Activated naive CD8-positive, alpha-beta T cell (primary cell): ENCODE measurements at regions not wholly inside any gene's neighbourhood (a gene's known extent, or its start where the extent isn't known, plus 50 kb on each side); places are given as distances from the start of the nearest gene placed in this dataset.

Source experiments
- H3K27ac Mint-ChIP-seq: one replicate; pipeline ENCODE4 v1.8.0; 2021; ENCODE audit warnings: mixed read lengths
- H3K27me3 Mint-ChIP-seq: one replicate; pipeline ENCODE4 v1.8.0; 2021; ENCODE audit warnings: mixed read lengths
- H3K36me3 Mint-ChIP-seq: one replicate; pipeline ENCODE4 v1.8.0; 2021; ENCODE audit warnings: mixed read lengths
- H3K4me1 Mint-ChIP-seq: one replicate; pipeline ENCODE4 v1.8.0; 2021; ENCODE audit warnings: low read depth, mixed read lengths
- H3K4me3 Mint-ChIP-seq: one replicate; pipeline ENCODE4 v1.8.0; 2021; ENCODE audit warnings: mild to moderate bottlenecking, mixed read lengths
- H3K9me3 Mint-ChIP-seq: one replicate; pipeline ENCODE4 v1.8.0; 2021; ENCODE audit warnings: low read depth, mixed read lengths

DNA sequence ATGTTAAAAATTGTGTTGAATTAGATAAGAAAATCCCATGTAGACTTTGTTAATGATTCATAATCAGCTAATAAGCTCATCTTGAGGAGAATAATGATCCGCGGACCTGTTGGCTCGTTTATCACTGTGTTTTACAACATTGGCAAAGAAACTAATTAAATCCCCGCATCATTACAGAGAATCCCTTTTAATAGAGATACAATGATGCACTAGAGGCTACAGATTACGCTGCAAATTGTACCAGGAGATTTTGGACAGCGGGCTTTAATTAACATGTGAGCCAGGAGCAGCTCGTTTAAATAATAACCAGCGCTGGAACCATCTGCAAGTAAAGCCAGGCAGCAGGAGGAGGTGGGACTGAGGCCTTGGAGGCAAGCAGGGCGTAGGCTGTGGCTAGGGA, 280.3 kb upstream of the POU3F1 start:
- Mint-ChIP-seq H3K4me1 (no peaks in the 10 kb centered on the region), H3K9me3 (no peaks in the 10 kb centered on the region), H3K27me3 (peaks cover 10% of the 10 kb centered on the region), H3K27ac (no peak overlapping the region), H3K4me3 (no peak overlapping the region), H3K36me3 (no peaks in the 10 kb centered on the region)

DNA sequence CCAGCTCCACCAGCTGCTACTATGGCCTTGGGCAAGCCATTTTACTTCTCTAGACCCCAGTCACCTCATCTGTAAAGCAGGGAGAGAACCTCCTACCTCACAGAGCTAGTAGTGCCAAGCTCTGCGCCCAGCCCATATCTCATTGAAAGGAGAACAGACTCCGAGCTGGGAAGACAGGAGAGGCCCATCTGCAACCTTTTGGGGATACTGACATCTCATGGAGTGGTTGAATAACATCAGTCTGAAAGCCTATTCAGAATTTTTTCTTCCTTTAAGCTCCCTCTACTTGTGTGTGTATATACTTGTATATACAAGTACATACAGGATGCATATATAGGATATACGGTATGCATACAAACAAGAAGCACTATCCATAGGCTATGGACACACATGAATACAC, 279.5 kb upstream of the POU3F1 start:
- no peaks in the 10 kb centered on the region for H3K9me3 Mint-ChIP-seq
- no peak overlapping the region for H3K27ac Mint-ChIP-seq
- no peaks in the 10 kb centered on the region for H3K4me1 Mint-ChIP-seq
- peaks cover 12% of the 10 kb centered on the region for H3K27me3 Mint-ChIP-seq
- no peak overlapping the region for H3K4me3 Mint-ChIP-seq
- no peaks in the 10 kb centered on the region for H3K36me3 Mint-ChIP-seq

DNA sequence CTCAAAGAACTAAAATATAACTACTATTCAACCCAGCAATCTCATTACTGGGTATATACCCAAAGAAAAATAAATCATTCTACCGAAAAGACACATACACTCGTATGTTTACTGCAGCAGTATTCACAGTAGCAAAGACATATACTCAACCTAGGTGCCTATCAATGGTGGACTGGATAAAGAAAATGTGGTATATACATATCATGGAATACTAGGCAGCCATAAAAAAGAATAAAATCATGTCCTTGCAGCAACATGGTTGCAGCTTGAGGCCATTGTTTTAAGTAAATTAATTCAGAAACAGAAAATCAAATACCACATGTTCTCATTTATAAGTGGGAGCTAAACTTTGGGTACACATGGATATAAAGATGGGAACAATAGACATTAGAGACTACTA, 266.2 kb upstream of the POU3F1 start:
- peaks cover 22% of the 10 kb centered on the region for H3K27me3 Mint-ChIP-seq
- H3K4me3 Mint-ChIP-seq: no peak overlapping the region
- H3K27ac Mint-ChIP-seq: no peak overlapping the region
- no peaks in the 10 kb centered on the region for H3K4me1 Mint-ChIP-seq
- no peaks in the 10 kb centered on the region for H3K36me3 Mint-ChIP-seq
- H3K9me3 Mint-ChIP-seq: no peaks in the 10 kb centered on the region

DNA sequence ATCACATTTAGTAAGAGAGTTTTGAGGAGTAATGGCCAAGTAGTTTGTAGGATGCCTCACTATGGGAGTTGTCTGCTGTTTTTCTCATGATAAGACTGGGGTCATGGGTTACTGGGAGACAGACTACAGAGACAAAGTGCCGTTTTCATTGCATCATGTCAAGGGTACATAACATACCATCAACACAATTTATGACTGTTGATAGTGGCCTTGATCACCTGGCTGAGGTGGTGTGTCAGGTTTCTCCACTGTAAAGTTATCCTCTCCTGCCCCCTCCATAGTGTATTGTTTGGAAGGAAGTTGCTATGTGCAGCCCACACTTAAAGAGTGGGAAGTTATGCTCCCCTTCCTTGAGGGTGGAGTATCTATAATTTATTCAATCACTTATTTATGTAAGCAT, 263.5 kb upstream of the POU3F1 start:
- Mint-ChIP-seq H3K27me3 (peaks cover 23% of the 10 kb centered on the region), H3K9me3 (no peaks in the 10 kb centered on the region), H3K4me1 (no peaks in the 10 kb centered on the region)

DNA sequence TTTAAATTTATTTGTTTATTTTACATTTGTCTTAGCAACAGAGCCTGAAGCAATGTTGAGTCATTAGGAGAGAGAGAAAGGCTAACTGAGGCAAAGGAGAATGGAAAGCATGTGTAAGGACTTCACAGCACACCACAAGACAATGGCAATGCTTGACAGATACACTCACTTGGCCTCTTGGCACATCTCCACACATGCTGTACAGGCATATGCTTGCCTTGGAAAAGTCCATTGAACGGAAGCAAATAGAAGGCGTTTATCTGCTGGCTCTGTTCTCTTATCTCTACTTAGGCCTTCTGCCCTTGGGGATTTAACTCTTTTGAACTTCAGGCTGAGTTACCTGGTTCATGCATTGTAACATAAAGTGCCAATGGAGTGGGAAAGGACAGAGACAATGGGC, 262.2 kb upstream of the POU3F1 start:
- no peaks in the 10 kb centered on the region for H3K9me3 Mint-ChIP-seq
- H3K27me3 Mint-ChIP-seq: peaks cover 30% of the 10 kb centered on the region
- no peak overlapping the region for H3K4me3 Mint-ChIP-seq
- H3K36me3 Mint-ChIP-seq: no peaks in the 10 kb centered on the region
- no peaks in the 10 kb centered on the region for H3K4me1 Mint-ChIP-seq
- no peak overlapping the region for H3K27ac Mint-ChIP-seq

More for the DNA sequence above, 263.5 kb upstream of the POU3F1 start:
- Mint-ChIP-seq H3K27ac (no peak overlapping the region), H3K36me3 (no peaks in the 10 kb centered on the region), H3K4me3 (no peak overlapping the region)

DNA sequence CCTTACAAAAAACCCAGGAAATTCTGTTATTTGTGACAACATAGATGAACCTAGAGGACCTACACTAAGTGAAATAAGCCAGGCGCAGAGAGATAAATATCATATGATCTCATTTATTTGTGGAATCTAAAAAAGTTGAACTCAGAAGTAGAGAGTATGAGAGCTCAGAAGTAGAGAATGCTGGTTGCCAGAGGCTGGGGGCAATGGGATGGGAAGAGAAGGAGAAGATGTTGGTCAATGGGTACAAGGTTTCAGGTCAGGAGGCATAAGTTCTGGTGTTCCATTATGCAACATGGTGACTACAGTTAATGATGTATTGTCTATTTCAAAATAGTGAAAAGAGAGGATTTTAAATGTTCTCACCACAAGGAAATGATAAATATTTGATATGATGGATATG, 259.1 kb upstream of the POU3F1 start:
- H3K9me3 Mint-ChIP-seq: no peaks in the 10 kb centered on the region
- no peaks in the 10 kb centered on the region for H3K4me1 Mint-ChIP-seq
- peaks cover 29% of the 10 kb centered on the region for H3K27me3 Mint-ChIP-seq
- no peak overlapping the region for H3K27ac Mint-ChIP-seq
- H3K4me3 Mint-ChIP-seq: no peak overlapping the region
- H3K36me3 Mint-ChIP-seq: no peaks in the 10 kb centered on the region

DNA sequence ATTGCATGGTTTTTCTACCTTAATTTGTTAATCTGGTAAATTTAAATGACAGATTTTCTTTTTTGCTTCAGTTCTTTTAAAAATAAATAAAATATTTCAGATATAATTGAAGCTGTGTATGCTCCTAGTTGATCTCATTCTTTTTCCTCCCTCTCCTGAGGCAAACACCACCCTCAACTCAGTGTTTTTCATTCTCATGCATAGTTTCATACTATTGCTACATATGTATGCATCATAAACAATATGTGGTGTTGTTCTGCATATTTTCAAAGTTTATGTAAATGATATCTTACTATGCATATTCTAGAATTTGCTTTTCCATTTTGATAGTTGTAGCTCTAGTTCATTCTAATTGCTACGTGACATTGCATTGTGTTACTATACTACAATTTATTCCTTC, 257.2 kb upstream of the POU3F1 start:
- no peaks in the 10 kb centered on the region for H3K36me3 Mint-ChIP-seq

DNA sequence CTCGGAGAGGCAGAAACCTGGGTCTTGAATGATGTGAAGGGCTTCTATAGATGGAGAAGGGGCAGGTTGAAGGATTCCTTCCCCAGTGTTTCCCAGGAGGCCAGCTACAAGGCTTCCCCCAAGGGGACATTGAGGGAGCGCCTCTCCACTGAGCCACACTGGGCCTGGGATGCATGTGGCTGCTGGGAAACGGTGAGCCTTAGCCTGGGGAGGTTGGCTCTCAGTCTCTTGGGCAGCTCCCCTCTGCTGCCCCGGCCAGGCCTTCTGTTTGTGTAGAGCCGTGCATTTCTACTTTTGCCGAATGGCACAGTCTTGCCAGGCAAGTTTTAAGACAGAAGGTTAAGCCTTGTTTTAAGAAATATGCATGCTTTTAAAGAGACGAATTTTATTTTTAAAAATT, 254.4 kb upstream of the POU3F1 start:
- H3K27me3 Mint-ChIP-seq: peaks cover 24% of the 10 kb centered on the region
- no peak overlapping the region for H3K4me3 Mint-ChIP-seq
- no peaks in the 10 kb centered on the region for H3K4me1 Mint-ChIP-seq
- H3K27ac Mint-ChIP-seq: no peak overlapping the region
- no peaks in the 10 kb centered on the region for H3K9me3 Mint-ChIP-seq
- H3K36me3 Mint-ChIP-seq: no peaks in the 10 kb centered on the region

More for the DNA sequence above, 257.2 kb upstream of the POU3F1 start:
- peaks cover 26% of the 10 kb centered on the region for H3K27me3 Mint-ChIP-seq
- no peaks in the 10 kb centered on the region for H3K4me1 Mint-ChIP-seq
- H3K4me3 Mint-ChIP-seq: no peak overlapping the region
- no peaks in the 10 kb centered on the region for H3K9me3 Mint-ChIP-seq
- no peak overlapping the region for H3K27ac Mint-ChIP-seq

DNA sequence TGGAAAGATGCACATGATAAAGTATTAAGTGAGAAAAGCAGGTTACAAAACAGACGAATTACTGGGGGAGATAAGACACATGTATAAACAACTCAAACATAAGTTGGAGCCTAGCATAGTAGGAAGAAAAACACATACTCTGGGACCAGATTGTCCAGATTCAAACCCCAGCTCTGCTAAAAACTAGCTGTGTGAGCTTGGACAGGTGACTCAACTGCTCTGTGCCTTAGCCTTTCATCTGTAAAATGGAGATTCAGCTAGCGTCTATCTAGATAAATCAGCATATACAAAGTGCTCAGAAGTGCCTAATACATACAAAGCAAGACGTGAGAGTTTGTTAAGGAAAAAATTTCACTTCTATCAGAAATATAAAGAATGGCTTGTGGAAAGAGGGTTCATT, 254.0 kb upstream of the POU3F1 start:
- Mint-ChIP-seq H3K4me3 (no peak overlapping the region), H3K9me3 (no peaks in the 10 kb centered on the region), H3K27ac (no peak overlapping the region), H3K4me1 (no peaks in the 10 kb centered on the region), H3K36me3 (no peaks in the 10 kb centered on the region), H3K27me3 (peaks cover 23% of the 10 kb centered on the region)

DNA sequence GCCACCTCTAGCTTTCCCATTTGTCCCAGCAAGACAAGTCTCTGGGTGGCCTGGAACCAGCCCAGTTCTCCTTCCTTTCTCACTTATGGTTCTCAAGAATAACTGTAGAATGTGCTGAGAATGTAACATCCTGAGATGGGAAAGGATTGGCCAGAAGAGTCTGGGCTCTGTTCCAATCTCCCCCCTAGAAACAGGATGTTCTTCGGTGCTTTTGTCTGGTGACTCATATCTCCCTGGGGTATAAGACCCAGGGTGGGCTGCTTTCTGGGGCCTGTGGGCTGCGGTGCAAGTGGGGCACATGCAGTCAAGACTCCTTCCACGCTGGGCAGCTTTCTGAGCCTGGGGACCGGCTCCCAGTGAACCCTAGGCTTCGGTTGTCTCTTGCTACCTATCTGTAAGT, 251.2 kb upstream of the POU3F1 start:
- Mint-ChIP-seq H3K36me3 (no peaks in the 10 kb centered on the region), H3K27me3 (peaks cover 23% of the 10 kb centered on the region), H3K27ac (no peak overlapping the region), H3K9me3 (no peaks in the 10 kb centered on the region), H3K4me1 (peaks cover under 1% of the 10 kb centered on the region), H3K4me3 (no peak overlapping the region)

DNA sequence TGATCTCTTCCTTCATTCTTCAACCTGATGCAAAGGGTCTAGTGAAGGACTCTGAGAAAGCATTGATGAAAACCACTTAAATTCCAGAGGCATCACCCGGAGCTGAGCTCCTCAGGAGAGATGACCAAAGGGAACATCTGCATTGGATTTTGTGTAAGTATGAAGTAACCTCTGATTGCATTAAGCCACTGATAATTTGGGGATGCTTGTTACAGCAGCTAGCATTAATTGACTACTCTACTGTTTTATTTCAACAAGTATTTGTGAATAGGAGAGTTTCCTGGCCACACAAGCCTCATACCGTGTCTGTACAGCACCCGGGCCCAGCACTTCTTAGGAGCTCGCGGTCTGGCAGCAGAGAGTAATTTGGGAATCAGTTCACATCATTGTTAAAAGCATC, 250.7 kb upstream of the POU3F1 start:
- H3K27ac Mint-ChIP-seq: no peak overlapping the region
- H3K36me3 Mint-ChIP-seq: no peaks in the 10 kb centered on the region
- peaks cover 28% of the 10 kb centered on the region for H3K27me3 Mint-ChIP-seq
- peaks cover 3% of the 10 kb centered on the region for H3K4me1 Mint-ChIP-seq
- no peak overlapping the region for H3K4me3 Mint-ChIP-seq
- H3K9me3 Mint-ChIP-seq: no peaks in the 10 kb centered on the region

DNA sequence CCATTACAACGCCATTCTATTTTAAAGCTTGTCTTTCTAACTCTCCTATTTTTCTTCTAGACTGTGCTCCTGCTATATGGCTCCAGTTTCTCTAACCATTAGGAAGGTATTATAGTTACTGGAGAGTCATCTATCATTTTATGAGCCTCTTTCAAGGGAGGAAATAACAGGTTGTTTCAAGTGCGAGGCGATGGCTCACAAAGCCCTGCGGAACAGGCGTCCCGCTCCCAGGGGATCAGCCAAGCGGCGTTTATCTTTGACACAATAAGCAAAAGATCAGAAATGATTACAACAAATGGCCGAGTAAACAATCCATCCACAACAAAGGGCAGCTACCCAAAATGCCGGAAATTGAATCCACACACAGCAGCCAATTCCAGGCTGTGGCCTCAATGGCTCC, 249.5 kb upstream of the POU3F1 start:
- Mint-ChIP-seq H3K4me3 (no peak overlapping the region), H3K27me3 (peaks cover 26% of the 10 kb centered on the region), H3K9me3 (no peaks in the 10 kb centered on the region), H3K36me3 (no peaks in the 10 kb centered on the region), H3K27ac (no peak overlapping the region), H3K4me1 (peaks cover 3% of the 10 kb centered on the region)

DNA sequence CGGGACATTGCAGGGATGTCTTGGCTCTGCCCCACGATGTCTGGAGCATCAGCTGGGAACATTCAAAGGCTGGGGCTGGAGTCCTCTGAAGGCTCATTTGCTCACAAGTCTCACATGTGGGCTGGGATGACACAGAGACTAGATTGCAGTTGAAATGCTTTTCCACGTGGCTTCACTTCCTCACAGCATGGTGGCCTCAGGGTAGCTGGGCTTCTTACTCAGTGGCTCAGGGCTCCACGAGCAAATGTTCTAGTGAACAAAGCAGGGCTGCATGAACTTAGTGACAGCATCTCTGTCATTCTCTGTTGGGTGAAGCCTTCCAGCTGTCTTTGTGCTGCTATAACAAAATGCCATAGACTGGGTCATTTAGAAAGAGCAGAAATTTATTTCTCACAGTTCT, 247.0 kb upstream of the POU3F1 start:
- no peaks in the 10 kb centered on the region for H3K36me3 Mint-ChIP-seq
- no peaks in the 10 kb centered on the region for H3K9me3 Mint-ChIP-seq
- peaks cover 3% of the 10 kb centered on the region for H3K4me1 Mint-ChIP-seq
- no peak overlapping the region for H3K4me3 Mint-ChIP-seq
- H3K27ac Mint-ChIP-seq: no peak overlapping the region
- peaks cover 25% of the 10 kb centered on the region for H3K27me3 Mint-ChIP-seq

DNA sequence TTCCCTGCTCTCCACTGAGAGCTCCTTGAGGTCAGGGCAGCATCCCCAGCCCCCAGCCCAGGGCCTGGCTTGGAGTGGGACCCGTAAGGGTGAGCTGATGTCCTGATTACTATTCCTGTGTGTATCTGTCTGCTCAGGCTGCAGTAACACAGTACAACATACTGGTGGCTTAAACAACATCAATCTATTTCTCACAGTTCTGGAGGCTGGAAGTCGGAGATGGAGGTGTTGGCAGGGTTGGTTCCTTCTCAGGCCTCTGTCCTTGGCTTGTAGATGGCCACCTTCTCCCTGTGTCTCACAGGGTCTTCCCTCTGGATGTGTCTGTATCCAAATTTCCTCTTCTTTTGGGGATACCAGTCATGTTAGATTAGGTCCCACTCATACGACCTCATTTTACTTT, 246.4 kb upstream of the POU3F1 start:
- Mint-ChIP-seq H3K27me3 (peaks cover 21% of the 10 kb centered on the region), H3K27ac (no peak overlapping the region), H3K4me1 (peaks cover 3% of the 10 kb centered on the region), H3K36me3 (no peaks in the 10 kb centered on the region), H3K9me3 (no peaks in the 10 kb centered on the region), H3K4me3 (no peak overlapping the region)

DNA sequence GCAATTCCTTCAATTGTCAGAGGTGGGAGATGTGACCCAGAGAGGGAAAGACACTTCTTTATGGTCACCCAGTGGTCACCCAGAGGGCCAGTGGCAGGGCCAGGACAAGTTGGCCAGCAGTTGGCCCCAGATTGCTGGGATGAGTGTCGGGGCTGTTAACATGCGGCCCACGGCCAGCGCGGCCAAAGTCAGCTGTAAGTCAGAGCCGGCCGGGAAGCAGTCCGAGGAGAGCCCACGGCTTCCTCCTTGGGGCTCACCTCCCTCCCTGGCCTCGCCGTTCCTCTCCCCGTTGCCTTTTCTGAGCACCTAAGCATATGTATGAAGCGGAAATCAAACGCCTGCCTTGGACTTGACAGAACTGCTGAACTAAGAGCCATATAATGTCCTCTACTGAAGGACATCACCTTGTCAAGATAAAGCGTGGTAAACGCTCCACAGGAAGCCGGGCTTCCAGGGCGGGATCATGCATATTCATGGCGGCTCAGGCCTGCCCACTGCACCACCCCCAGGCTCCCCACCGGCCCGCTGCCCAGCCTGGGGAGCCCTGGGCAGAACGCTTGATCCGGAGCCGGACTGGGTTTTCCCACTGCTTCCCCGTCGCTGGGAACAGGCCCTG, 245.4 kb upstream of the POU3F1 start:
- no peaks in the 10 kb centered on the region for H3K36me3 Mint-ChIP-seq
- peaks cover 21% of the 10 kb centered on the region for H3K27me3 Mint-ChIP-seq
- H3K9me3 Mint-ChIP-seq: no peaks in the 10 kb centered on the region
- peaks cover 3% of the 10 kb centered on the region for H3K4me1 Mint-ChIP-seq
- no peak overlapping the region for H3K4me3 Mint-ChIP-seq
- no peak overlapping the region for H3K27ac Mint-ChIP-seq

DNA sequence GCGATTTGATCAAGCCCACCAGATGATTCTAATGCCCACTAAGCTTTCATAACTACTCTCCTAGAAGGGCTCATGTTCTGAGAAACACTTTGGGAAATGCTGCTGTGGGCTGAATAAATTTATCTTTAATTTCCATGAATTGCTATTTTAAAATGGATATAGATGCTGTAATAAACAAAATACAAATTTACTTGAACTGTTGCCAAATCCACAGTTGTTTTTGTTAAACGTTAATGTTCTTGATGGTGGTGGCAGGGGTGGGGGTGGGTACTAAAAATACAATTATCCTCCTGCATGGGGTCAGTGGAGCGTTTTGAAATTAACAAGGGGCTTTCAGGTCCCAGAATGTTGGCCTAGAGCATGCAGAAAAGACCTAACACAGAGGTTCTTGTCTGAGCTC, 244.7 kb upstream of the POU3F1 start:
- Mint-ChIP-seq H3K9me3 (no peaks in the 10 kb centered on the region), H3K36me3 (no peaks in the 10 kb centered on the region), H3K4me3 (no peak overlapping the region), H3K4me1 (peaks cover 3% of the 10 kb centered on the region), H3K27ac (no peak overlapping the region), H3K27me3 (peaks cover 19% of the 10 kb centered on the region)
